ENCODE measurements at regions not wholly inside any gene's neighbourhood (a gene's known extent, or its start where the extent isn't known, plus 50 kb on each side); places are given as distances from the start of the nearest gene placed in this dataset.

- no peaks in the 10 kb centered on the region for H3K4me1 ChIP-seq (replicated peaks; ENCODE audit: insufficient read depth)
- peaks cover 6% of the 10 kb centered on the region for H3K9me2 ChIP-seq (ENCODE audit: insufficient read depth)
- TF ChIP-seq EZH2 (IDR thresholded peaks at IDR 0.05; ENCODE audit: low read depth): no peak
- TF ChIP-seq, protein P1, sequence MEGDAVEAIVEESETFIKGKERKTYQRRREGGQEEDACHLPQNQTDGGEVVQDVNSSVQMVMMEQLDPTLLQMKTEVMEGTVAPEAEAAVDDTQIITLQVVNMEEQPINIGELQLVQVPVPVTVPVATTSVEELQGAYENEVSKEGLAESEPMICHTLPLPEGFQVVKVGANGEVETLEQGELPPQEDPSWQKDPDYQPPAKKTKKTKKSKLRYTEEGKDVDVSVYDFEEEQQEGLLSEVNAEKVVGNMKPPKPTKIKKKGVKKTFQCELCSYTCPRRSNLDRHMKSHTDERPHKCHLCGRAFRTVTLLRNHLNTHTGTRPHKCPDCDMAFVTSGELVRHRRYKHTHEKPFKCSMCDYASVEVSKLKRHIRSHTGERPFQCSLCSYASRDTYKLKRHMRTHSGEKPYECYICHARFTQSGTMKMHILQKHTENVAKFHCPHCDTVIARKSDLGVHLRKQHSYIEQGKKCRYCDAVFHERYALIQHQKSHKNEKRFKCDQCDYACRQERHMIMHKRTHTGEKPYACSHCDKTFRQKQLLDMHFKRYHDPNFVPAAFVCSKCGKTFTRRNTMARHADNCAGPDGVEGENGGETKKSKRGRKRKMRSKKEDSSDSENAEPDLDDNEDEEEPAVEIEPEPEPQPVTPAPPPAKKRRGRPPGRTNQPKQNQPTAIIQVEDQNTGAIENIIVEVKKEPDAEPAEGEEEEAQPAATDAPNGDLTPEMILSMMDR (conservative IDR thresholded peaks at IDR 0.05): no peak
- H3F3A ChIP-seq (ENCODE audit: insufficient read depth, low read depth): no peaks in the 10 kb centered on the region
- H3K4me3 ChIP-seq: no peak overlapping the region
- H2AFZ ChIP-seq: no peak overlapping the region; the same call in 1 of the 2 replicates
- ChIA-PET CTCF (no interaction called here), POLR2A (ENCODE audit: unreplicated experiment) (no interaction called here)
- no peak overlapping the region for H3K4me2 ChIP-seq
- H3K79me2 ChIP-seq (ENCODE audit: low read depth): no peaks in the 10 kb centered on the region
- H3K36me3 ChIP-seq (ENCODE audit: low read depth): no peaks in the 10 kb centered on the region
- no peaks in the 10 kb centered on the region for H3K27me3 ChIP-seq (ENCODE audit: insufficient read depth, low read depth)
- no peaks in the 10 kb centered on the region for H3K9me3 ChIP-seq (ENCODE audit: insufficient read depth, low read depth)
- intact Hi-C loops (cut with micrococcal nuclease; ENCODE audit: unreplicated experiment): no loop called here
- H4K20me1 ChIP-seq (ENCODE audit: insufficient read depth): no peaks in the 10 kb centered on the region
- no peak for DNase-seq
- no peak overlapping the region for H3K27ac ChIP-seq
- BruUV-seq (replicated peaks): no TSS peak
Observed at GRCh38 chr2:145029873-145030272, 510.0 kb upstream of the ZEB2 start.

- Histone ChIP-seq H2AFZ (no peak overlapping the region), H3K27me3 (ENCODE audit: insufficient read depth, low read depth) (no peaks in the 10 kb centered on the region), H3K9me2 (ENCODE audit: insufficient read depth) (peaks cover 6% of the 10 kb centered on the region), H3K27ac (no peak overlapping the region), H4K20me1 (ENCODE audit: insufficient read depth) (no peaks in the 10 kb centered on the region), H3K4me2 (no peak overlapping the region), H3K4me3 (no peak overlapping the region), H3K36me3 (ENCODE audit: low read depth) (no peaks in the 10 kb centered on the region), H3K79me2 (ENCODE audit: low read depth) (no peaks in the 10 kb centered on the region), H3K9me3 (ENCODE audit: insufficient read depth, low read depth) (no peaks in the 10 kb centered on the region), H3K4me1 (replicated peaks; ENCODE audit: insufficient read depth) (no peaks in the 10 kb centered on the region), H3F3A (ENCODE audit: insufficient read depth, low read depth) (no peaks in the 10 kb centered on the region)
- TF ChIP-seq, protein P1 (conservative IDR thresholded peaks at IDR 0.05): no peak
- no peak for TF ChIP-seq EZH2 (IDR thresholded peaks at IDR 0.05; ENCODE audit: low read depth)
- POLR2A ChIA-PET (ENCODE audit: unreplicated experiment): no interaction called here
- intact Hi-C loops (cut with micrococcal nuclease; ENCODE audit: unreplicated experiment): no loop called here
- DNase-seq: no peak
- BruUV-seq (replicated peaks): no TSS peak
- CTCF ChIA-PET: no interaction called here
Observed at GRCh38 chr2:145029081-145029480, 509.2 kb upstream of the ZEB2 start.

- POLR2A ChIA-PET (ENCODE audit: unreplicated experiment): no interaction called here
- DNase-seq: no peak
- intact Hi-C loops (cut with micrococcal nuclease; ENCODE audit: unreplicated experiment): no loop called here
- Histone ChIP-seq H2AFZ (no peak overlapping the region), H3F3A (ENCODE audit: insufficient read depth, low read depth) (no peaks in the 10 kb centered on the region), H3K27me3 (ENCODE audit: insufficient read depth, low read depth) (no peaks in the 10 kb centered on the region), H3K9me2 (ENCODE audit: insufficient read depth) (peaks cover 6% of the 10 kb centered on the region), H3K4me2 (no peak overlapping the region), H3K4me3 (no peak overlapping the region), H3K36me3 (ENCODE audit: low read depth) (no peaks in the 10 kb centered on the region), H3K9me3 (ENCODE audit: insufficient read depth, low read depth) (no peaks in the 10 kb centered on the region), H3K4me1 (replicated peaks; ENCODE audit: insufficient read depth) (no peaks in the 10 kb centered on the region), H4K20me1 (ENCODE audit: insufficient read depth) (no peaks in the 10 kb centered on the region), H3K79me2 (ENCODE audit: low read depth) (no peaks in the 10 kb centered on the region), H3K27ac (no peak overlapping the region)
- CTCF ChIA-PET: no interaction called here
- no TSS peak for BruUV-seq (replicated peaks)
- TF ChIP-seq EZH2 (IDR thresholded peaks at IDR 0.05; ENCODE audit: low read depth): no peak
- TF ChIP-seq, protein P1 (conservative IDR thresholded peaks at IDR 0.05): no peak
Observed at GRCh38 chr2:145028101-145028920, 508.4 kb upstream of the ZEB2 start.
